HepG2 (cell line): ENCODE measurements at regions not wholly inside any gene's neighbourhood (a gene's known extent, or its start where the extent isn't known, plus 50 kb on each side); places are given as distances from the start of the nearest gene placed in this dataset.

ENCODE experiments used
- ATAC-seq: fragments of 200-7000 bp; cut with Tn5 transposase; 3 replicates; pipeline ENCODE4 v1.9.1; 2020; ENCODE audit warnings: mild to moderate bottlenecking, moderate library complexity
- BruUV-seq: library from RNA; stranded (reverse); fragments of 400-500 nt; replicated peaks from 2 replicates; lab custom pipeline; 2021; lab: Mats Ljungman, UMichigan
- CTCF ChIA-PET: fragments of 300-600 bp; formaldehyde crosslinking; extraction: SDS; loops from one replicate; lab custom pipeline; 2021; ENCODE audit warnings: low total read pairs, inconsistent platforms, low intra/inter-chr PET ratio; lab: Yijun Ruan, JAX
- POLR2A ChIA-PET: fragments of 350-600 bp; sonication (Branson Sonifier 250); formaldehyde crosslinking; loops from one replicate; lab custom pipeline; 2020; ENCODE audit warnings: antibody characterized with exemption, inconsistent platforms; lab: Yijun Ruan, JAX
- DNase-seq: peaks from one replicate; pipeline ENCODE4 v3.0.0-alpha.2; 2015; ENCODE audit warnings: low spot score
- FAIRE-seq: peaks from 3 replicates; lab custom pipeline; 2011; peaks lifted over from hg19 to GRCh38; lab: Jason Lieb, UNC
- H2AFZ ChIP-seq: one replicate; pipeline ENCODE4 v1.6.1; 2011; ENCODE audit warnings: low read length, inconsistent platforms
- H3K27ac ChIP-seq: fragments of 300-600 bp; 3 replicates; pipeline ENCODE4 v1.8.0; 2011; ENCODE audit warnings: mixed run types, mild to moderate bottlenecking, mixed read lengths, low read length, inconsistent platforms; ENCODE audit not compliant: insufficient read depth; ENCODE audit errors: extremely low read length
- H3K27me3 ChIP-seq, 2 experiments: fragments of 200-600 bp in 1 of 2; 2 replicates in 1 of 2; 3 replicates in 1 of 2; pipeline versions ENCODE4 v1.6.0 to v1.8.0; 2011; ENCODE audit warnings: low read length in 2 of 2, mild to moderate bottlenecking in 2 of 2, moderate library complexity in 2 of 2, inconsistent platforms in 1 of 2; ENCODE audit not compliant: insufficient read depth in 2 of 2, control insufficient read depth in 1 of 2
- H3K36me3 ChIP-seq, 2 experiments: fragments of 200-600 bp in 1 of 2; replicated peaks in 1 of 2; 2 replicates in 1 of 2; 3 replicates in 1 of 2; pipeline versions ENCODE4 v1.5.1 to v1.8.0; 2011; ENCODE audit warnings: low read length in 2 of 2, inconsistent platforms in 1 of 2; ENCODE audit not compliant: insufficient read depth in 2 of 2, control insufficient read depth in 1 of 2
- H3K4me1 ChIP-seq: 2 replicates; pipeline ENCODE4 v1.5.1; 2012; ENCODE audit warnings: low read length, inconsistent platforms; ENCODE audit not compliant: insufficient read depth
- H3K4me2 ChIP-seq: 2 replicates; pipeline ENCODE4 v1.6.0; 2011; ENCODE audit warnings: low read depth, low read length, inconsistent platforms
- H3K4me3 ChIP-seq, 3 experiments: fragments of 200-600 bp in 1 of 3; sonication (generic), shearing (Covaris generic) in 1 of 3; replicated peaks in 1 of 3; 2 replicates each; pipeline ENCODE4 v1.5.1; 2011 to 2016; ENCODE audit warnings: low read length in 3 of 3, inconsistent platforms in 2 of 3, low read depth in 2 of 3, mild to moderate bottlenecking in 2 of 3, control low read depth in 1 of 3, mixed read lengths in 1 of 3; ENCODE audit not compliant: insufficient read depth in 1 of 3
- H3K79me2 ChIP-seq: one replicate; pipeline ENCODE4 v1.6.1; 2011; ENCODE audit warnings: low read length, inconsistent platforms; ENCODE audit not compliant: insufficient read depth
- H3K9ac ChIP-seq: 2 replicates; pipeline ENCODE4 v1.6.0; 2011; ENCODE audit warnings: mild to moderate bottlenecking, low read depth, low read length, inconsistent platforms; ENCODE audit not compliant: insufficient read depth
- H3K9me3 ChIP-seq: 2 replicates; pipeline ENCODE4 v1.5.1; 2012; ENCODE audit warnings: mild to moderate bottlenecking, low read length
- H4K20me1 ChIP-seq: 2 replicates; pipeline ENCODE4 v1.6.0; 2011; ENCODE audit warnings: inconsistent platforms, mild to moderate bottlenecking, low read length, moderate library complexity; ENCODE audit not compliant: insufficient read depth
- JARID2 ChIP-seq: sonication (generic); formaldehyde crosslinking; IDR thresholded peaks from 2 replicates; pipeline ENCODE4 v1.8.1; 2023; ENCODE audit warnings: missing genetic modification reagents, inconsistent platforms; ENCODE audit not compliant: insufficient replicate concordance
- MNT ChIP-seq: fragments of 450-650 bp; IDR thresholded peaks from 2 replicates; pipeline ENCODE4 v1.6.1; 2016
- RFXAP ChIP-seq: sonication (generic); formaldehyde crosslinking; IDR thresholded peaks from 2 replicates; pipeline ENCODE4 v1.4.0; 2020; ENCODE audit warnings: missing genetic modification reagents, borderline replicate concordance
- TERF1 ChIP-seq: sonication (generic); formaldehyde crosslinking; IDR thresholded peaks from 2 replicates; pipeline ENCODE4 v1.8.0; 2022; ENCODE audit warnings: mild to moderate bottlenecking, missing genetic modification reagents, moderate library complexity
- U2AF2 ChIP-seq: fragments of 200-400 bp; formaldehyde crosslinking; IDR thresholded peaks from 2 replicates; pipeline ENCODE4 v1.6.1; 2017; ENCODE audit warnings: low read depth, mild to moderate bottlenecking, low read length
- ZNF576 ChIP-seq: sonication (generic); formaldehyde crosslinking; IDR thresholded peaks from 2 replicates; pipeline ENCODE4 v1.4.0; 2020; ENCODE audit warnings: mild to moderate bottlenecking, missing genetic modification reagents
- ZNF883 ChIP-seq: sonication (generic); formaldehyde crosslinking; IDR thresholded peaks from 2 replicates; pipeline ENCODE4 v1.5.1; 2020; ENCODE audit warnings: mild to moderate bottlenecking, missing genetic modification reagents; ENCODE audit errors: not compliant biosample characterization
- WGBS: methylation state at CpG from one replicate; pipeline ENCODE4 v1.1.6; 2017; ENCODE audit warnings: low lambda C conversion rate; 5-methylcytosine and 5-hydroxymethylcytosine counted together
- in situ Hi-C: cut with HindIII; loops from 2 replicates; pipeline ENCODE4 v1.10.0; 2017; ENCODE audit warnings: low pct_unique_long_range_greater_than_20kb; ENCODE audit not compliant: extremely low pct_ligation_motif_present
- intact Hi-C: fragments of 100-400 bp; cut with micrococcal nuclease; formaldehyde crosslinking; loops from one replicate; pipeline ENCODE4 v1.10.0; 2022; ENCODE audit not compliant: unreplicated experiment

GRCh38 chr6:151679081-151679480 lies 128.4 kb upstream of the ESR1 start:
- POLR2A ChIA-PET: interaction anchor here (1.5 kb wide), 1 partner anchor 10 kb away, joined by 6 read pairs; no protein-coding TSS in a partner anchor
- in situ Hi-C loops (loop anchor here (5.0 kb wide), 1 partner anchor 443 kb away; no protein-coding TSS in a partner anchor), intact Hi-C loops (loop anchor here (5.0 kb wide), 1 partner anchor 678 kb away; no protein-coding TSS in a partner anchor)
- BruUV-seq: no TSS peak
- no peak for DNase-seq
- Histone ChIP-seq H3K27me3 (no peaks in the 10 kb centered on the region; a peak in 1 of 5 replicates), H4K20me1 (no peaks in the 10 kb centered on the region), H3K36me3 (no peaks in the 10 kb centered on the region), H2AFZ (no peak overlapping the region), H3K4me1 (peaks cover 57% of the 10 kb centered on the region), H3K4me2 (no peak overlapping the region), H3K27ac (no peak overlapping the region), H3K79me2 (no peaks in the 10 kb centered on the region), H3K9ac (no peak overlapping the region), H3K9me3 (no peaks in the 10 kb centered on the region), H3K4me3 (no peak overlapping the region)
- ATAC-seq: no peak
- CTCF ChIA-PET: no interaction called here
- WGBS: 71% methylated on average over 9 of the region's 9 CpGs
- TF ChIP-seq ZNF883 (CRISPR knock-in tag) (no peak), RFXAP (CRISPR knock-in tag) (0 out of 2 replicates have a peak, but pooled peaks have one; percentile 20), MNT (0 out of 2 replicates have a peak, but pooled peaks have one; percentile 32), U2AF2 (no peak), TERF1 (no peak), JARID2 (CRISPR knock-in tag) (no peak), ZNF576 (CRISPR knock-in tag) (no peak)
- FAIRE-seq: no peak
